K562 (cell line): ENCODE measurements at regions not wholly inside any gene's neighbourhood (a gene's known extent, or its start where the extent isn't known, plus 50 kb on each side); places are given as distances from the start of the nearest gene placed in this dataset.

ENCODE experiments used
- ATAC-seq: fragments of 200-7000 bp; cut with Tn5 transposase; 3 replicates; pipeline ENCODE4 v1.9.1; 2020; ENCODE audit warnings: moderate library complexity
- BruUV-seq: library from RNA; stranded (reverse); fragments of 400-500 nt; replicated peaks from 2 replicates; lab custom pipeline; 2021; lab: Mats Ljungman, UMichigan
- CTCF ChIA-PET: fragments of 300-600 bp; formaldehyde crosslinking; extraction: SDS; loops from one replicate; lab custom pipeline; 2021; ENCODE audit warnings: low intra/inter-chr PET ratio; lab: Yijun Ruan, JAX
- POLR2A ChIA-PET: fragments of 300-600, 350-650 bp; sonication (Branson Sonifier 250); formaldehyde crosslinking; extraction: SDS; loops from one replicate; lab custom pipeline; 2021; ENCODE audit warnings: antibody characterized with exemption, inconsistent platforms; lab: Yijun Ruan, JAX
- DNase-seq, 4 experiments: peaks; one replicate each; pipeline versions ENCODE4 v3.0.0 to v3.0.0-alpha.2; 2011 to 2018; ENCODE audit warnings: low spot score in 3 of 4, mixed read lengths in 3 of 4; ENCODE audit errors: extremely low read depth in 1 of 4
- FAIRE-seq: peaks from 2 replicates; lab custom pipeline; 2011; peaks lifted over from hg19 to GRCh38; lab: Jason Lieb, UNC
- H2AFZ ChIP-seq: 2 replicates; pipeline ENCODE4 v1.6.0; 2011; ENCODE audit warnings: low read depth, low read length, control low read depth, inconsistent platforms
- H3K27ac ChIP-seq: fragments of 200-600 bp; 3 replicates; pipeline ENCODE4 v1.8.0; 2011; ENCODE audit warnings: low read depth, mild to moderate bottlenecking, control low read depth, inconsistent platforms, low read length, moderate library complexity, mixed read lengths; ENCODE audit errors: extremely low read depth
- H3K27me3 ChIP-seq, 2 experiments: fragments of 300-600 bp in 1 of 2; 2 replicates in 1 of 2; 3 replicates in 1 of 2; pipeline versions ENCODE4 v1.6.0 to v1.8.0; 2011; ENCODE audit warnings: inconsistent platforms in 2 of 2, low read length in 2 of 2, mild to moderate bottlenecking in 1 of 2, mixed read lengths in 1 of 2, moderate library complexity in 1 of 2; ENCODE audit not compliant: control insufficient read depth in 2 of 2, insufficient read depth in 2 of 2
- H3K36me3 ChIP-seq: fragments of 300-600 bp; 3 replicates; pipeline ENCODE4 v1.8.0; 2011; ENCODE audit warnings: mild to moderate bottlenecking, low read length, inconsistent platforms; ENCODE audit not compliant: control insufficient read depth, insufficient read depth
- H3K4me1 ChIP-seq, 2 experiments: fragments of 200-600 bp in 1 of 2; replicated peaks in 1 of 2; 2 replicates in 1 of 2; 3 replicates in 1 of 2; pipeline versions ENCODE4 v1.5.1 to v1.8.0; 2011; ENCODE audit warnings: inconsistent platforms in 2 of 2, low read length in 2 of 2, mild to moderate bottlenecking in 1 of 2, mixed read lengths in 1 of 2, moderate library complexity in 1 of 2; ENCODE audit not compliant: control insufficient read depth in 2 of 2, insufficient read depth in 2 of 2
- H3K4me2 ChIP-seq: 2 replicates; pipeline ENCODE4 v1.6.1; 2011; ENCODE audit warnings: low read length, control low read depth, inconsistent platforms, mixed read lengths; ENCODE audit not compliant: insufficient read depth
- H3K4me3 ChIP-seq: fragments of 200-600 bp; sonication (generic), shearing (Covaris generic); 2 replicates; pipeline ENCODE4 v1.5.1; 2016; ENCODE audit warnings: control low read depth, inconsistent platforms
- H3K79me2 ChIP-seq: fragments of 200-600 bp; 3 replicates; pipeline ENCODE4 v1.8.0; 2011; ENCODE audit warnings: low read length, inconsistent platforms; ENCODE audit not compliant: control insufficient read depth, insufficient read depth
- H3K9ac ChIP-seq, 2 experiments: 2 replicates each; pipeline versions ENCODE4 v1.6.0 to v1.6.1; 2011; ENCODE audit warnings: low read depth in 2 of 2, low read length in 2 of 2, control low read depth in 1 of 2, inconsistent platforms in 1 of 2, mild to moderate bottlenecking in 1 of 2, mixed read lengths in 1 of 2; ENCODE audit not compliant: insufficient read depth in 1 of 2
- H3K9me1 ChIP-seq: one replicate; pipeline ENCODE4 v1.6.0; 2011; ENCODE audit warnings: inconsistent platforms, mild to moderate bottlenecking, low read length, moderate library complexity; ENCODE audit not compliant: control insufficient read depth, insufficient read depth
- H3K9me3 ChIP-seq: replicated peaks from 2 replicates; pipeline ENCODE4 v1.5.1; 2011; ENCODE audit warnings: low read depth, low read length, inconsistent platforms; ENCODE audit not compliant: control insufficient read depth, insufficient read depth
- H4K20me1 ChIP-seq: replicated peaks from 2 replicates; pipeline ENCODE4 v1.6.1; 2011; ENCODE audit warnings: low read length, inconsistent platforms, mixed read lengths; ENCODE audit not compliant: control insufficient read depth, insufficient read depth
- ARID1B ChIP-seq: fragments of 450-650 bp; IDR thresholded peaks from 2 replicates; pipeline ENCODE4 v1.6.1; 2016; ENCODE audit warnings: antibody characterized with exemption, mild to moderate bottlenecking, inconsistent platforms
- EP400 ChIP-seq: fragments of 450-650 bp; IDR thresholded peaks from 2 replicates; pipeline ENCODE4 v1.6.1; 2017; ENCODE audit warnings: antibody characterized with exemption, mild to moderate bottlenecking, moderate library complexity
- HINFP ChIP-seq: fragments of 450-650 bp; conservative IDR thresholded peaks from 2 replicates; pipeline ENCODE4 v1.6.1; 2016; ENCODE audit warnings: missing genetic modification characterization, low read depth, mild to moderate bottlenecking, control low read depth, missing compliant biosample characterization
- MECOM ChIP-seq: fragments of 250-450 bp; sonication (Bioruptor Pico); IDR thresholded peaks from 2 replicates; pipeline ENCODE4 v1.8.0; 2022; ENCODE audit warnings: inconsistent platforms
- MTA2 ChIP-seq: fragments of 450-650 bp; IDR thresholded peaks from 2 replicates; pipeline ENCODE4 v1.6.1; 2016; ENCODE audit warnings: low read depth
- NR1H2 ChIP-seq: sonication (generic); formaldehyde crosslinking; IDR thresholded peaks from 2 replicates; pipeline ENCODE4 v1.4.0; 2020; ENCODE audit warnings: mild to moderate bottlenecking, missing genetic modification reagents
- PCBP1 ChIP-seq: fragments of 200-400 bp; formaldehyde crosslinking; IDR thresholded peaks from 2 replicates; pipeline ENCODE4 v1.6.1; 2018; ENCODE audit warnings: mild to moderate bottlenecking, low read depth, low read length; ENCODE audit not compliant: poor library complexity, severe bottlenecking
- ZNF551 ChIP-seq: fragments of 250-450 bp; sonication (Bioruptor Pico); IDR thresholded peaks from 2 replicates; pipeline ENCODE4 v1.5.0; 2021; ENCODE audit warnings: mild to moderate bottlenecking, moderate library complexity
- WGBS: fragments of 100-300 bp; shearing (Covaris generic); methylation state at CpG from one replicate; pipeline ENCODE4 v1.1.6; 2016; ENCODE audit warnings: low coverage, mixed read lengths; ENCODE audit not compliant: insufficient coverage; ENCODE audit errors: missing lambda C conversion rate; 5-methylcytosine and 5-hydroxymethylcytosine counted together
- in situ Hi-C: fragments of 300-500 bp; cut with MboI; formaldehyde crosslinking; loops from 4 replicates; pipeline ENCODE4 v1.15.0; 2018; ENCODE audit warnings: inconsistent platforms, mixed read lengths
- intact Hi-C: fragments of 100-400 bp; cut with micrococcal nuclease; formaldehyde crosslinking; loops from 2 replicates; pipeline ENCODE4 v1.14.2; 2022
- TF ChIP-seq, protein P1 (sequence below): IDR thresholded peaks from 3 replicates; pipeline ENCODE4 v1.6.1; 2011; ENCODE audit warnings: borderline replicate concordance, mild to moderate bottlenecking; ENCODE audit not compliant: insufficient read length, insufficient read depth
- TF ChIP-seq, protein P2 (sequence below): sonication (generic); formaldehyde crosslinking; IDR thresholded peaks from 2 replicates; pipeline ENCODE4 v1.8.0; 2022; ENCODE audit warnings: mild to moderate bottlenecking, missing genetic modification reagents

- 0% methylated on average over 1 of the region's 1 CpG for WGBS
- no TSS peak for BruUV-seq
- intact Hi-C loops = no loop called here
- FAIRE-seq (no peak), ATAC-seq (no peak), DNase-seq (no peak)
- Histone ChIP-seq H3K27me3 (no peaks in the 10 kb centered on the region), H3K9me3 (0 out of 2 replicates have a peak, but pooled peaks cover 2% of the 10 kb centered on the region), H3K4me3 (no peak overlapping the region), H3K36me3 (no peaks in the 10 kb centered on the region), H3K9ac (no peak overlapping the region), H2AFZ (no peak overlapping the region), H3K9me1 (no peaks in the 10 kb centered on the region), H3K4me1 (no peaks in the 10 kb centered on the region), H3K27ac (no peak overlapping the region), H3K4me2 (no peak overlapping the region), H3K79me2 (no peaks in the 10 kb centered on the region), H4K20me1 (no peaks in the 10 kb centered on the region)
- in situ Hi-C loops = no loop called here
- POLR2A ChIA-PET = no interaction called here
- CTCF ChIA-PET = no interaction called here
- TF ChIP-seq MECOM (CRISPR knock-in tag) (no peak), PCBP1 (no peak), ARID1B (no peak), EP400 (no peak), HINFP (tag) (no peak), MTA2 (no peak), NR1H2 (CRISPR knock-in tag) (no peak), ZNF551 (no peak)
- TF ChIP-seq, protein P1, sequence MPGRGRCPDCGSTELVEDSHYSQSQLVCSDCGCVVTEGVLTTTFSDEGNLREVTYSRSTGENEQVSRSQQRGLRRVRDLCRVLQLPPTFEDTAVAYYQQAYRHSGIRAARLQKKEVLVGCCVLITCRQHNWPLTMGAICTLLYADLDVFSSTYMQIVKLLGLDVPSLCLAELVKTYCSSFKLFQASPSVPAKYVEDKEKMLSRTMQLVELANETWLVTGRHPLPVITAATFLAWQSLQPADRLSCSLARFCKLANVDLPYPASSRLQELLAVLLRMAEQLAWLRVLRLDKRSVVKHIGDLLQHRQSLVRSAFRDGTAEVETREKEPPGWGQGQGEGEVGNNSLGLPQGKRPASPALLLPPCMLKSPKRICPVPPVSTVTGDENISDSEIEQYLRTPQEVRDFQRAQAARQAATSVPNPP = no peak
- TF ChIP-seq, protein P2, sequence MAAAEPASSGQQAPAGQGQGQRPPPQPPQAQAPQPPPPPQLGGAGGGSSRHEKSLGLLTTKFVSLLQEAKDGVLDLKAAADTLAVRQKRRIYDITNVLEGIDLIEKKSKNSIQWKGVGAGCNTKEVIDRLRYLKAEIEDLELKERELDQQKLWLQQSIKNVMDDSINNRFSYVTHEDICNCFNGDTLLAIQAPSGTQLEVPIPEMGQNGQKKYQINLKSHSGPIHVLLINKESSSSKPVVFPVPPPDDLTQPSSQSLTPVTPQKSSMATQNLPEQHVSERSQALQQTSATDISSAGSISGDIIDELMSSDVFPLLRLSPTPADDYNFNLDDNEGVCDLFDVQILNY (CRISPR knock-in tag) = no peak
Measured at GRCh38 chr5:117295941-117296340, 721.3 kb upstream of the SEMA6A start.
